ENCODE measurements at regions not wholly inside any gene's neighbourhood (a gene's known extent, or its start where the extent isn't known, plus 50 kb on each side); places are given as distances from the start of the nearest gene placed in this dataset.

DNA sequence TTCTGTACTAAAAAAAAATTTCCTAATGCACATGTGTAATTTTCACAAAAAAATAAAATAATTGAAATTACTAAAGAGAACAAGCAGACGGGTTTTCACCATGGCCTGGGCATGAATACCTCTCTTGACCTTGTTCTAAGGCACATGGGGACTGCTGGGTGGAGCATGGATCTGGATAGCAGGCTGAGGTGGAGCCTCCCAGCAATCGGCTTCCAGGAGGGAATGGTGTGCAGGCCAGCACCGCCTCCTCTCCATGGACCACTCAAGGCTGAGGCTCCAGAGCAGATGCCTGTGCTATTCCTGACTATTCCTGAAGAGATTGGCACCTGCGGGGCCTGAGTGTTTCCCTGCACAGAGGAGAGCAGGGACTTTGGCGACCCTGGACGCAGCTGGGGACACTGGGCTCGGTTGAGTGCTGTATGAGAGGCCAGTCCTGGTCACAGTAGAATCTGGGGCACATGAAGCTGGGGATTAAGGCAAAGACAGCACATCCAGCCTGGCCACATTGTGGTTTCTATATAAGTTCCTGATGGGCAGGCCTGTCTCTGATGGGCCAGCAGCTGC lies 963.6 kb downstream of the BRD1 start:
- no peak for TF ChIP-seq POLR2AphosphoS5 (IDR thresholded peaks at IDR 0.05)
- TF ChIP-seq, protein P1, sequence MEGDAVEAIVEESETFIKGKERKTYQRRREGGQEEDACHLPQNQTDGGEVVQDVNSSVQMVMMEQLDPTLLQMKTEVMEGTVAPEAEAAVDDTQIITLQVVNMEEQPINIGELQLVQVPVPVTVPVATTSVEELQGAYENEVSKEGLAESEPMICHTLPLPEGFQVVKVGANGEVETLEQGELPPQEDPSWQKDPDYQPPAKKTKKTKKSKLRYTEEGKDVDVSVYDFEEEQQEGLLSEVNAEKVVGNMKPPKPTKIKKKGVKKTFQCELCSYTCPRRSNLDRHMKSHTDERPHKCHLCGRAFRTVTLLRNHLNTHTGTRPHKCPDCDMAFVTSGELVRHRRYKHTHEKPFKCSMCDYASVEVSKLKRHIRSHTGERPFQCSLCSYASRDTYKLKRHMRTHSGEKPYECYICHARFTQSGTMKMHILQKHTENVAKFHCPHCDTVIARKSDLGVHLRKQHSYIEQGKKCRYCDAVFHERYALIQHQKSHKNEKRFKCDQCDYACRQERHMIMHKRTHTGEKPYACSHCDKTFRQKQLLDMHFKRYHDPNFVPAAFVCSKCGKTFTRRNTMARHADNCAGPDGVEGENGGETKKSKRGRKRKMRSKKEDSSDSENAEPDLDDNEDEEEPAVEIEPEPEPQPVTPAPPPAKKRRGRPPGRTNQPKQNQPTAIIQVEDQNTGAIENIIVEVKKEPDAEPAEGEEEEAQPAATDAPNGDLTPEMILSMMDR (IDR thresholded peaks at IDR 0.05 in 8 of 11, conservative IDR thresholded peaks at IDR 0.05 in 3 of 11), result no peak

Data from spleen (tissue), 7 donors.